ENCODE measurements at regions not wholly inside any gene's neighbourhood (a gene's known extent, or its start where the extent isn't known, plus 50 kb on each side); places are given as distances from the start of the nearest gene placed in this dataset.

GRCh38 chr1:88284666-88285366 lies 399.3 kb upstream of the PKN2 start:
- ChIA-PET CTCF (no interaction called here), POLR2A (no interaction called here)
- in situ Hi-C loops (cut with HindIII; ENCODE audit: low pct_unique_long_range_greater_than_20kb, low sequenced_read_pairs) (no loop called here), intact Hi-C loops (cut with micrococcal nuclease; ENCODE audit: unreplicated experiment) (no loop called here)
- no peaks in the 10 kb centered on the region for H3K9me3 ChIP-seq (ENCODE audit: control insufficient read depth, insufficient read depth, low read depth, low read length)
- DNase-seq (ENCODE audit: low read depth, low spot score) = no peak
- H3K27ac ChIP-seq (ENCODE audit: low read length) = no peak overlapping the region
- no peaks in the 10 kb centered on the region for H3K27me3 ChIP-seq (ENCODE audit: control insufficient read depth, insufficient read depth, low read length)
- no peaks in the 10 kb centered on the region for H3K36me3 ChIP-seq (ENCODE audit: control insufficient read depth, insufficient read depth, low read length)
- no peak overlapping the region for H3K4me3 ChIP-seq (ENCODE audit: low read depth in 2 of 2, low read length in 2 of 2)
- no peaks in the 10 kb centered on the region for H3K4me1 ChIP-seq (ENCODE audit: control insufficient read depth, insufficient read depth, low read length)
- TF ChIP-seq TCF7L2 (IDR thresholded peaks at IDR 0.05; ENCODE audit: low read depth, low read length) = no peak
- TF ChIP-seq CTCF (IDR thresholded peaks at IDR 0.05) = no peak
- TF ChIP-seq POLR2AphosphoS5 (IDR thresholded peaks at IDR 0.05; ENCODE audit: low read depth, low read length) = no peak
- no peak for TF ChIP-seq SIN3A (IDR thresholded peaks at IDR 0.05; ENCODE audit: borderline replicate concordance, insufficient read depth, low read depth, low read length)
- no peak for TF ChIP-seq REST (IDR thresholded peaks at IDR 0.05; ENCODE audit: insufficient read depth in 1 of 2, low read depth in 2 of 2, low read length in 1 of 2)
- ATAC-seq = no peak
- BruUV-seq (replicated peaks) = no TSS peak

- intact Hi-C loops (cut with micrococcal nuclease; ENCODE audit: unreplicated experiment) (no loop called here), in situ Hi-C loops (cut with HindIII; ENCODE audit: low pct_unique_long_range_greater_than_20kb, low sequenced_read_pairs) (no loop called here)
- H3K36me3 ChIP-seq (ENCODE audit: control insufficient read depth, insufficient read depth, low read length) = no peaks in the 10 kb centered on the region
- TF ChIP-seq POLR2AphosphoS5 (IDR thresholded peaks at IDR 0.05; ENCODE audit: low read depth, low read length) = no peak
- H3K4me1 ChIP-seq (ENCODE audit: control insufficient read depth, insufficient read depth, low read length) = no peaks in the 10 kb centered on the region
- no TSS peak for BruUV-seq (replicated peaks)
- ATAC-seq = no peak
- no peak for DNase-seq (ENCODE audit: low read depth, low spot score)
- no peak overlapping the region for H3K27ac ChIP-seq (ENCODE audit: low read length)
- ChIA-PET POLR2A (no interaction called here), CTCF (no interaction called here)
- no peaks in the 10 kb centered on the region for H3K27me3 ChIP-seq (ENCODE audit: control insufficient read depth, insufficient read depth, low read length)
- no peak overlapping the region for H3K4me3 ChIP-seq (ENCODE audit: low read depth in 2 of 2, low read length in 2 of 2)
- H3K9me3 ChIP-seq (ENCODE audit: control insufficient read depth, insufficient read depth, low read depth, low read length) = no peaks in the 10 kb centered on the region
Observed at GRCh38 chr1:88286716-88287115, 397.4 kb upstream of the PKN2 start.

- Histone ChIP-seq H3K27me3 (ENCODE audit: control insufficient read depth, insufficient read depth, low read length) (no peaks in the 10 kb centered on the region), H3K27ac (ENCODE audit: low read length) (no peak overlapping the region), H3K9me3 (ENCODE audit: control insufficient read depth, insufficient read depth, low read depth, low read length) (no peaks in the 10 kb centered on the region), H3K4me3 (ENCODE audit: low read depth in 2 of 2, low read length in 2 of 2) (no peak overlapping the region), H3K36me3 (ENCODE audit: control insufficient read depth, insufficient read depth, low read length) (no peaks in the 10 kb centered on the region), H3K4me1 (ENCODE audit: control insufficient read depth, insufficient read depth, low read length) (no peaks in the 10 kb centered on the region)
- ATAC-seq (no peak), DNase-seq (ENCODE audit: low read depth, low spot score) (no peak)
- no TSS peak for BruUV-seq (replicated peaks)
- no peak for TF ChIP-seq TCF7L2 (IDR thresholded peaks at IDR 0.05; ENCODE audit: low read depth, low read length)
- TF ChIP-seq SIN3A (IDR thresholded peaks at IDR 0.05; ENCODE audit: borderline replicate concordance, insufficient read depth, low read depth, low read length) = no peak
- TF ChIP-seq REST (IDR thresholded peaks at IDR 0.05; ENCODE audit: insufficient read depth in 1 of 2, low read depth in 2 of 2, low read length in 1 of 2) = no peak
- no peak for TF ChIP-seq CTCF (IDR thresholded peaks at IDR 0.05)
- TF ChIP-seq POLR2AphosphoS5 (IDR thresholded peaks at IDR 0.05; ENCODE audit: low read depth, low read length) = no peak
- ChIA-PET CTCF (no interaction called here), POLR2A (no interaction called here)
- in situ Hi-C loops (cut with HindIII; ENCODE audit: low pct_unique_long_range_greater_than_20kb, low sequenced_read_pairs) = no loop called here
- intact Hi-C loops (cut with micrococcal nuclease; ENCODE audit: unreplicated experiment) = no loop called here
Observed at GRCh38 chr1:88288571-88288970, 395.5 kb upstream of the PKN2 start.

Data from Panc1 (cell line).